Prostate gland (tissue), 2 donors: ENCODE measurements at regions not wholly inside any gene's neighbourhood (a gene's known extent, or its start where the extent isn't known, plus 50 kb on each side); places are given as distances from the start of the nearest gene placed in this dataset.

Source experiments
- POLR2A ChIP-seq: fragments of 450-650 bp; IDR thresholded peaks from one replicate; pipeline ENCODE4 v1.6.1; 2016; ENCODE audit warnings: antibody characterized with exemption, mild to moderate bottlenecking
- POLR2AphosphoS5 ChIP-seq: sonication (generic); formaldehyde crosslinking; IDR thresholded peaks from one replicate; pipeline ENCODE4 v1.6.1; 2017; ENCODE audit warnings: antibody characterized with exemption
- TF ChIP-seq, protein P1 (sequence below), 4 experiments: fragments of 200-600 bp in 2 of 4; fragments of 450-650 bp in 2 of 4; sonication (generic) in 2 of 4; IDR thresholded peaks; 1 replicate in 3 of 4; 2 replicates in 1 of 4; pipeline ENCODE4 v1.5.1; 2016 to 2019; ENCODE audit warnings: antibody characterized with exemption in 4 of 4, mild to moderate bottlenecking in 2 of 4, moderate library complexity in 2 of 4

DNA sequence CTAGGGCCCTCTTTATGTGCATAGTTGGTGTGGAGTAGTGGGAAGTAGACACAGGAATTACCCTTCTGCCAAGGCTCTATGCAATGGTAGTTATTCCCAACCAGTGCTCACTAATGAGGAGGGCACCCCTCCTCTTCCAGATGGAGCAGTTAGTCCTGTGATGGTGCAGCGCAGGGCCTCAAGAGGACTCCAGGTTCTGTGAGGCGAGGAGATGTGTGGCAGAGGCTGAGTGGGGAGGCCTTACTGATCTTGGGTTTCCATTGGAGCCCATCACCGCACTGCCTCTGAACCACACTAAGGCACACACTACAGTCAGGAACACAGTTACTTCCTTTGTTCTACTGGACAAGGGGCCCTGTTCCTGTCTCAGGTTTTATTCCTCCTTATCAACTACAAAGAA lies 122.5 kb upstream of the POU3F1 start:
- TF ChIP-seq, protein P1, sequence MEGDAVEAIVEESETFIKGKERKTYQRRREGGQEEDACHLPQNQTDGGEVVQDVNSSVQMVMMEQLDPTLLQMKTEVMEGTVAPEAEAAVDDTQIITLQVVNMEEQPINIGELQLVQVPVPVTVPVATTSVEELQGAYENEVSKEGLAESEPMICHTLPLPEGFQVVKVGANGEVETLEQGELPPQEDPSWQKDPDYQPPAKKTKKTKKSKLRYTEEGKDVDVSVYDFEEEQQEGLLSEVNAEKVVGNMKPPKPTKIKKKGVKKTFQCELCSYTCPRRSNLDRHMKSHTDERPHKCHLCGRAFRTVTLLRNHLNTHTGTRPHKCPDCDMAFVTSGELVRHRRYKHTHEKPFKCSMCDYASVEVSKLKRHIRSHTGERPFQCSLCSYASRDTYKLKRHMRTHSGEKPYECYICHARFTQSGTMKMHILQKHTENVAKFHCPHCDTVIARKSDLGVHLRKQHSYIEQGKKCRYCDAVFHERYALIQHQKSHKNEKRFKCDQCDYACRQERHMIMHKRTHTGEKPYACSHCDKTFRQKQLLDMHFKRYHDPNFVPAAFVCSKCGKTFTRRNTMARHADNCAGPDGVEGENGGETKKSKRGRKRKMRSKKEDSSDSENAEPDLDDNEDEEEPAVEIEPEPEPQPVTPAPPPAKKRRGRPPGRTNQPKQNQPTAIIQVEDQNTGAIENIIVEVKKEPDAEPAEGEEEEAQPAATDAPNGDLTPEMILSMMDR (IDR thresholded peaks at IDR 0.05): no peak
- TF ChIP-seq POLR2A (no peak), POLR2AphosphoS5 (no peak)
